Loucy (cell line): ENCODE measurements at regions not wholly inside any gene's neighbourhood (a gene's known extent, or its start where the extent isn't known, plus 50 kb on each side); places are given as distances from the start of the nearest gene placed in this dataset.

Experiments used
- H2AFZ ChIP-seq: fragments of 200-600 bp; sonication (generic); 2 replicates; pipeline ENCODE4 v1.6.0; 2016; ENCODE audit warnings: antibody characterized with exemption, mild to moderate bottlenecking, low read length, moderate library complexity
- H3F3A ChIP-seq: fragments of 200-600 bp; 2 replicates; pipeline ENCODE4 v1.6.0; 2016; ENCODE audit warnings: antibody characterized with exemption, low read depth, mild to moderate bottlenecking
- H3K27me3 ChIP-seq: fragments of 200-600 bp; sonication (generic); 2 replicates; pipeline ENCODE4 v1.6.1; 2014; ENCODE audit warnings: low read length, mild to moderate bottlenecking; ENCODE audit not compliant: insufficient read depth, poor library complexity, severe bottlenecking
- H3K36me3 ChIP-seq: fragments of 200-600 bp; sonication (generic); 2 replicates; pipeline ENCODE4 v1.6.1; 2016; ENCODE audit warnings: low read length; ENCODE audit not compliant: insufficient read depth
- H3K4me1 ChIP-seq: fragments of 200-600 bp; sonication (generic); 2 replicates; pipeline ENCODE4 v1.5.1; 2014; ENCODE audit warnings: low read length, mild to moderate bottlenecking; ENCODE audit not compliant: insufficient read depth, poor library complexity, severe bottlenecking
- H3K4me2 ChIP-seq: fragments of 200-600 bp; sonication (generic); 2 replicates; pipeline ENCODE4 v1.6.0; 2014; ENCODE audit warnings: antibody characterized with exemption, low read length, low read depth, mild to moderate bottlenecking; ENCODE audit not compliant: poor library complexity, severe bottlenecking
- H3K4me3 ChIP-seq: fragments of 200-600 bp; sonication (generic); 2 replicates; pipeline ENCODE4 v1.5.1; 2014; ENCODE audit warnings: low read length, mild to moderate bottlenecking, mixed read lengths; ENCODE audit not compliant: poor library complexity, severe bottlenecking
- H3K79me2 ChIP-seq: fragments of 200-600 bp; sonication (generic); 2 replicates; pipeline ENCODE4 v1.6.1; 2014; ENCODE audit warnings: low read length; ENCODE audit not compliant: insufficient read depth
- H3K9ac ChIP-seq: fragments of 200-600 bp; sonication (generic); 2 replicates; pipeline ENCODE4 v1.6.0; 2014; ENCODE audit warnings: mild to moderate bottlenecking, low read depth, low read length, moderate library complexity; ENCODE audit not compliant: poor library complexity, severe bottlenecking
- H3K9me2 ChIP-seq: fragments of 200-600 bp; sonication (generic); replicated peaks from 2 replicates; pipeline ENCODE4 v1.6.1; 2016; ENCODE audit warnings: low read depth, low read length, mixed read lengths
- H3K9me3 ChIP-seq: fragments of 200-600 bp; sonication (generic); 2 replicates; pipeline ENCODE4 v1.6.1; 2014; ENCODE audit warnings: mild to moderate bottlenecking, antibody characterized with exemption, low read length, low read depth; ENCODE audit not compliant: insufficient read depth
- H4K20me1 ChIP-seq: fragments of 200-600 bp; sonication (generic); 2 replicates; pipeline ENCODE4 v1.6.0; 2014; ENCODE audit warnings: antibody characterized with exemption, low read length, mild to moderate bottlenecking; ENCODE audit not compliant: insufficient read depth, poor library complexity, severe bottlenecking
- CTCF ChIP-seq: fragments of 200-600 bp; sonication (generic); conservative IDR thresholded peaks from 2 replicates; pipeline ENCODE4 v1.5.1; 2014; ENCODE audit warnings: mild to moderate bottlenecking, antibody characterized with exemption, low read length
- EZH2phosphoT487 ChIP-seq: fragments of 200-600 bp; IDR thresholded peaks from 2 replicates; pipeline ENCODE4 v1.6.1; 2018; ENCODE audit warnings: antibody characterized with exemption, mild to moderate bottlenecking, moderate library complexity, borderline replicate concordance

- no peak overlapping the region for H2AFZ ChIP-seq
- no peaks in the 10 kb centered on the region for H3K4me1 ChIP-seq
- no peak overlapping the region for H3K4me2 ChIP-seq
- H3K9me3 ChIP-seq, result peaks cover 19% of the 10 kb centered on the region; the same call in 1 of the 2 replicates
- no peaks in the 10 kb centered on the region for H3K27me3 ChIP-seq
- H3K9ac ChIP-seq, result no peak overlapping the region
- H3K4me3 ChIP-seq, result no peak overlapping the region
- H3K9me2 ChIP-seq, result no peaks in the 10 kb centered on the region
- no peaks in the 10 kb centered on the region for H3K36me3 ChIP-seq
- no peaks in the 10 kb centered on the region for H3K79me2 ChIP-seq
- no peaks in the 10 kb centered on the region for H3F3A ChIP-seq
- TF ChIP-seq EZH2phosphoT487 (no peak), CTCF (no peak)
- H4K20me1 ChIP-seq, result no peaks in the 10 kb centered on the region
These were observed 62.8 kb upstream of the NKX1-1 start for GRCh38 chr4:1469043-1469442.

- no peaks in the 10 kb centered on the region for H3K27me3 ChIP-seq
- H3K4me2 ChIP-seq, result no peak overlapping the region
- H3K79me2 ChIP-seq, result no peaks in the 10 kb centered on the region
- H2AFZ ChIP-seq, result no peak overlapping the region
- TF ChIP-seq EZH2phosphoT487 (no peak), CTCF (no peak)
- peaks cover 19% of the 10 kb centered on the region; the same call in 1 of the 2 replicates for H3K9me3 ChIP-seq
- H3K9ac ChIP-seq, result no peak overlapping the region
- H4K20me1 ChIP-seq, result no peaks in the 10 kb centered on the region
- no peak overlapping the region for H3K4me3 ChIP-seq
- no peaks in the 10 kb centered on the region for H3K9me2 ChIP-seq
- H3K36me3 ChIP-seq, result no peaks in the 10 kb centered on the region
- no peaks in the 10 kb centered on the region for H3K4me1 ChIP-seq
- H3F3A ChIP-seq, result no peaks in the 10 kb centered on the region
These were observed 61.6 kb upstream of the NKX1-1 start for GRCh38 chr4:1467581-1468458.

GRCh38 chr4:1466863-1467165 is 60.6 kb upstream of the NKX1-1 start:
- Histone ChIP-seq H3K4me2 (no peak overlapping the region), H3K27me3 (no peaks in the 10 kb centered on the region), H3K9ac (no peak overlapping the region), H3F3A (no peaks in the 10 kb centered on the region), H3K4me1 (no peaks in the 10 kb centered on the region), H3K4me3 (no peak overlapping the region), H3K9me2 (no peaks in the 10 kb centered on the region), H2AFZ (no peak overlapping the region), H3K79me2 (no peaks in the 10 kb centered on the region), H3K9me3 (peaks cover 19% of the 10 kb centered on the region; the same call in 1 of the 2 replicates), H3K36me3 (no peaks in the 10 kb centered on the region), H4K20me1 (no peaks in the 10 kb centered on the region)
- TF ChIP-seq CTCF, result no peak
- no peak for TF ChIP-seq EZH2phosphoT487
